ENCODE measurements at regions not wholly inside any gene's neighbourhood (a gene's known extent, or its start where the extent isn't known, plus 50 kb on each side); places are given as distances from the start of the nearest gene placed in this dataset.

- TF ChIP-seq POLR2AphosphoS5 (IDR thresholded peaks at IDR 0.05; ENCODE audit: low read depth, low read length): no peak
- no peak for TF ChIP-seq SIN3A (IDR thresholded peaks at IDR 0.05; ENCODE audit: borderline replicate concordance, insufficient read depth, low read length)
- TF ChIP-seq, protein P1, sequence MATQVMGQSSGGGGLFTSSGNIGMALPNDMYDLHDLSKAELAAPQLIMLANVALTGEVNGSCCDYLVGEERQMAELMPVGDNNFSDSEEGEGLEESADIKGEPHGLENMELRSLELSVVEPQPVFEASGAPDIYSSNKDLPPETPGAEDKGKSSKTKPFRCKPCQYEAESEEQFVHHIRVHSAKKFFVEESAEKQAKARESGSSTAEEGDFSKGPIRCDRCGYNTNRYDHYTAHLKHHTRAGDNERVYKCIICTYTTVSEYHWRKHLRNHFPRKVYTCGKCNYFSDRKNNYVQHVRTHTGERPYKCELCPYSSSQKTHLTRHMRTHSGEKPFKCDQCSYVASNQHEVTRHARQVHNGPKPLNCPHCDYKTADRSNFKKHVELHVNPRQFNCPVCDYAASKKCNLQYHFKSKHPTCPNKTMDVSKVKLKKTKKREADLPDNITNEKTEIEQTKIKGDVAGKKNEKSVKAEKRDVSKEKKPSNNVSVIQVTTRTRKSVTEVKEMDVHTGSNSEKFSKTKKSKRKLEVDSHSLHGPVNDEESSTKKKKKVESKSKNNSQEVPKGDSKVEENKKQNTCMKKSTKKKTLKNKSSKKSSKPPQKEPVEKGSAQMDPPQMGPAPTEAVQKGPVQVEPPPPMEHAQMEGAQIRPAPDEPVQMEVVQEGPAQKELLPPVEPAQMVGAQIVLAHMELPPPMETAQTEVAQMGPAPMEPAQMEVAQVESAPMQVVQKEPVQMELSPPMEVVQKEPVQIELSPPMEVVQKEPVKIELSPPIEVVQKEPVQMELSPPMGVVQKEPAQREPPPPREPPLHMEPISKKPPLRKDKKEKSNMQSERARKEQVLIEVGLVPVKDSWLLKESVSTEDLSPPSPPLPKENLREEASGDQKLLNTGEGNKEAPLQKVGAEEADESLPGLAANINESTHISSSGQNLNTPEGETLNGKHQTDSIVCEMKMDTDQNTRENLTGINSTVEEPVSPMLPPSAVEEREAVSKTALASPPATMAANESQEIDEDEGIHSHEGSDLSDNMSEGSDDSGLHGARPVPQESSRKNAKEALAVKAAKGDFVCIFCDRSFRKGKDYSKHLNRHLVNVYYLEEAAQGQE (IDR thresholded peaks at IDR 0.05; ENCODE audit: insufficient read depth in 1 of 2, low read depth in 2 of 2, low read length in 2 of 2): no peak
- TF ChIP-seq FOXP2 (optimal IDR thresholded peaks at IDR 0.05; ENCODE audit: borderline replicate concordance, extremely low read depth, extremely low read length, insufficient read depth): no peak
- no peak for TF ChIP-seq TAF1 (IDR thresholded peaks at IDR 0.05; ENCODE audit: borderline replicate concordance, insufficient read depth, low read length)
Measured at GRCh38 chr14:22152161-22152870, 436.7 kb downstream of the DAD1 start.

- TF ChIP-seq SIN3A (IDR thresholded peaks at IDR 0.05; ENCODE audit: borderline replicate concordance, insufficient read depth, low read length) (no peak), FOXP2 (optimal IDR thresholded peaks at IDR 0.05; ENCODE audit: borderline replicate concordance, extremely low read depth, extremely low read length, insufficient read depth) (no peak), TAF1 (IDR thresholded peaks at IDR 0.05; ENCODE audit: borderline replicate concordance, insufficient read depth, low read length) (no peak), POLR2AphosphoS5 (IDR thresholded peaks at IDR 0.05; ENCODE audit: low read depth, low read length) (no peak)
- TF ChIP-seq, protein P1 (IDR thresholded peaks at IDR 0.05; ENCODE audit: insufficient read depth in 1 of 2, low read depth in 2 of 2, low read length in 2 of 2): no peak
Measured at GRCh38 chr14:22151121-22151520, 437.9 kb downstream of the DAD1 start.

DNA sequence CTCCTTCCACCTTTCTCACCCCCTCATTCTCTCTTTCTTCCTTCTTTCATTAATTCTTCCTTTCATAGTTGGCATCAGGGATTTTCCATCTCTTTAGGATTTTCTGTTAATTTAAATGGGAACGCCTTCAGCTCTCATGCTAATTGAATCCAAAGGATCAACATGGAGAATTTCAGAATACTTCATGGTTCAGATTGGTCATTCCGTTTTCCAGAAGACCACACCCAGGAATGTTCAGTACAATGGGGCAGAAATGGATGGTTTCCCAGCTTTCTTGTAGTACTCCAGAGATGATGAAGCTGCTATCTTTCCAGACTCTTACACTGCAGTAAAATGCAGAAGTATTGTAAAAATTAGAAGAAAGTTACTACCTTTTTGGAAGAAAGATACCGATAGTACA lies 440.0 kb downstream of the DAD1 start:
- no peak for TF ChIP-seq FOXP2 (optimal IDR thresholded peaks at IDR 0.05; ENCODE audit: borderline replicate concordance, extremely low read depth, extremely low read length, insufficient read depth)
- TF ChIP-seq POLR2AphosphoS5 (IDR thresholded peaks at IDR 0.05; ENCODE audit: low read depth, low read length): no peak
- TF ChIP-seq SIN3A (IDR thresholded peaks at IDR 0.05; ENCODE audit: borderline replicate concordance, insufficient read depth, low read length): no peak
- no peak for TF ChIP-seq TAF1 (IDR thresholded peaks at IDR 0.05; ENCODE audit: borderline replicate concordance, insufficient read depth, low read length)
- TF ChIP-seq, protein P1 (IDR thresholded peaks at IDR 0.05; ENCODE audit: insufficient read depth in 1 of 2, low read depth in 2 of 2, low read length in 2 of 2): no peak

DNA sequence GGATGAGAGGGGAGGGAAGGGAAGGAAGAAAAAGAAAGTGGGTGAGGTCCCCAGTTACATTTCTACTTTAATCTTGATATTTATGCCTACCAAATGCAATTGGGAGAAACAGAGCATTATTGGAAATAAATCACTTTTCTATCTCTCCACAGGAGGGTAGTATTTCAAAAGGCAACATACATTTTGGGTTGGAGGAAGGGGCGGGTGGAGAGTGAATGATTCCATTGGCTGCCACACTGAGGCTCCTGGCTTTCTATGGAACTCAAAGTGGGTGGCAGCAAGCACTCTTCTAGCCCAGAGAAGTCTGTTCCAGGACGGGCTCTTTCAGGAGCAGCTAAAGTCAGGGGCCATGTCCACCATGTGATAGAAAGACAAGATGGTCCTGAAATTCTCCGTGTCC lies 441.3 kb downstream of the DAD1 start:
- TF ChIP-seq, protein P1 (IDR thresholded peaks at IDR 0.05; ENCODE audit: insufficient read depth in 1 of 2, low read depth in 2 of 2, low read length in 2 of 2): no peak
- TF ChIP-seq SIN3A (IDR thresholded peaks at IDR 0.05; ENCODE audit: borderline replicate concordance, insufficient read depth, low read length) (no peak), TAF1 (IDR thresholded peaks at IDR 0.05; ENCODE audit: borderline replicate concordance, insufficient read depth, low read length) (no peak)

All from PFSK-1 (cell line).